K562 (cell line): ENCODE measurements at regions not wholly inside any gene's neighbourhood (a gene's known extent, or its start where the extent isn't known, plus 50 kb on each side); places are given as distances from the start of the nearest gene placed in this dataset.

ENCODE experiments used
- ATF7 ChIP-seq: fragments of 450-650 bp; IDR thresholded peaks from 2 replicates; pipeline ENCODE4 v1.7.1; 2014; ENCODE audit warnings: mild to moderate bottlenecking, moderate library complexity
- CBFB ChIP-seq: sonication (generic); formaldehyde crosslinking; IDR thresholded peaks from 2 replicates; pipeline ENCODE4 v1.4.0; 2020; ENCODE audit warnings: mild to moderate bottlenecking, missing genetic modification reagents
- CHD1 ChIP-seq: fragments of 200-600 bp; sonication (generic); IDR thresholded peaks from one replicate; pipeline ENCODE4 v1.6.1; 2012; ENCODE audit warnings: mild to moderate bottlenecking, moderate library complexity, low read length, inconsistent platforms
- ERF ChIP-seq: fragments of 450-650 bp; formaldehyde crosslinking; IDR thresholded peaks from 2 replicates; pipeline ENCODE4 v1.4.0; 2020; ENCODE audit warnings: mild to moderate bottlenecking, mixed read lengths
- FOXK2 ChIP-seq, 2 experiments: fragments of 450-650 bp; IDR thresholded peaks in 1 of 2; conservative IDR thresholded peaks in 1 of 2; 2 replicates each; pipeline ENCODE4 v1.6.1; 2016; ENCODE audit warnings: low read depth in 2 of 2, mild to moderate bottlenecking in 1 of 2
- HDAC3 ChIP-seq: fragments of 450-650 bp; IDR thresholded peaks from 2 replicates; pipeline ENCODE4 v1.6.1; 2018; ENCODE audit warnings: borderline replicate concordance, mild to moderate bottlenecking, moderate library complexity; ENCODE audit not compliant: partially characterized antibody
- HMGXB4 ChIP-seq: sonication (generic); formaldehyde crosslinking; IDR thresholded peaks from 2 replicates; pipeline ENCODE4 v1.8.1; 2023; ENCODE audit warnings: mild to moderate bottlenecking, missing genetic modification reagents
- HOMEZ ChIP-seq: fragments of 250-450 bp; sonication (Bioruptor Pico); IDR thresholded peaks from 2 replicates; pipeline ENCODE4 v1.4.0; 2020; ENCODE audit warnings: mild to moderate bottlenecking, moderate library complexity
- JUN ChIP-seq, 2 experiments: sonication (generic) in 1 of 2; formaldehyde crosslinking in 1 of 2; IDR thresholded peaks; 2 replicates each; pipeline versions ENCODE4 v1.6.1 to v1.8.0; 2012 to 2022; ENCODE audit warnings: borderline replicate concordance in 2 of 2, mild to moderate bottlenecking in 2 of 2, improper control_type of control experiment in 1 of 2, low read depth in 1 of 2, low read length in 1 of 2, missing genetic modification reagents in 1 of 2
- KDM2B ChIP-seq: fragments of 250-450 bp; sonication (Bioruptor Pico); IDR thresholded peaks from 2 replicates; pipeline ENCODE4 v1.8.0; 2021; ENCODE audit warnings: mild to moderate bottlenecking, moderate library complexity
- L3MBTL2 ChIP-seq: fragments of 450-650 bp; IDR thresholded peaks from 2 replicates; pipeline ENCODE4 v1.6.1; 2016; ENCODE audit warnings: mild to moderate bottlenecking, moderate library complexity
- MCM5 ChIP-seq: fragments of 450-650 bp; IDR thresholded peaks from 2 replicates; pipeline ENCODE4 v1.6.1; 2016; ENCODE audit warnings: low read depth
- MEIS2 ChIP-seq: fragments of 450-650 bp; IDR thresholded peaks from 2 replicates; pipeline ENCODE4 v1.6.1; 2014; ENCODE audit warnings: mild to moderate bottlenecking; ENCODE audit not compliant: partially characterized antibody
- NCOA2 ChIP-seq, 2 experiments: fragments of 450-650 bp; IDR thresholded peaks; 2 replicates each; pipeline ENCODE4 v1.6.1; 2018; ENCODE audit warnings: mild to moderate bottlenecking in 2 of 2, moderate library complexity in 1 of 2; ENCODE audit not compliant: partially characterized antibody in 2 of 2
- NELFE ChIP-seq: IDR thresholded peaks from 2 replicates; pipeline ENCODE4 v1.6.1; 2011; ENCODE audit warnings: mild to moderate bottlenecking; ENCODE audit not compliant: insufficient read depth, insufficient read length
- NFATC3 ChIP-seq: fragments of 450-650 bp; IDR thresholded peaks from 2 replicates; pipeline ENCODE4 v1.6.1; 2017; ENCODE audit warnings: mild to moderate bottlenecking
- PML ChIP-seq: IDR thresholded peaks from 2 replicates; pipeline ENCODE4 v1.6.1; 2012; ENCODE audit warnings: low read length, inconsistent platforms
- PTRF ChIP-seq: fragments of 450-650 bp; IDR thresholded peaks from 2 replicates; pipeline ENCODE4 v1.6.1; 2016; ENCODE audit warnings: mild to moderate bottlenecking, missing genetic modification characterization, missing compliant biosample characterization
- RAD21 ChIP-seq, 2 experiments: fragments of 250-450 bp in 1 of 2; fragments of 450-650 bp in 1 of 2; sonication (Bioruptor Pico) in 1 of 2; formaldehyde crosslinking in 1 of 2; IDR thresholded peaks in 1 of 2; conservative IDR thresholded peaks in 1 of 2; 2 replicates each; pipeline versions ENCODE4 v1.4.0 to v1.8.0; 2020 to 2022; ENCODE audit warnings: mild to moderate bottlenecking in 2 of 2, moderate library complexity in 1 of 2
- SLC30A9 ChIP-seq: fragments of 250-450 bp; sonication (Bioruptor Pico); IDR thresholded peaks from 2 replicates; pipeline ENCODE4 v1.8.0; 2022; ENCODE audit warnings: mild to moderate bottlenecking, moderate library complexity
- SREBF1 ChIP-seq: fragments of 150-350 bp; IDR thresholded peaks from 2 replicates; pipeline ENCODE4 v1.6.1; 2014; ENCODE audit warnings: antibody characterized with exemption, low read depth, low read length, borderline replicate concordance
- ZNF274 ChIP-seq: IDR thresholded peaks from 2 replicates; pipeline ENCODE4 v1.6.1; 2011; ENCODE audit warnings: low read depth, mild to moderate bottlenecking, low read length, moderate library complexity, borderline replicate concordance
- ZNF324 ChIP-seq: fragments of 250-450 bp; sonication (Bioruptor Pico); IDR thresholded peaks from 2 replicates; pipeline ENCODE4 v1.4.0; 2020; ENCODE audit warnings: mild to moderate bottlenecking
- ZNF586 ChIP-seq: fragments of 450-650 bp; formaldehyde crosslinking; conservative IDR thresholded peaks from 2 replicates; pipeline ENCODE4 v1.4.0; 2020; ENCODE audit warnings: mild to moderate bottlenecking, moderate library complexity
- ZNF76 ChIP-seq: fragments of 250-450 bp; sonication (Bioruptor Pico); IDR thresholded peaks from 2 replicates; pipeline ENCODE4 v1.4.0; 2020; ENCODE audit warnings: mild to moderate bottlenecking, moderate library complexity, borderline replicate concordance
- ZNF780A ChIP-seq: fragments of 250-450 bp; sonication (Bioruptor Pico); IDR thresholded peaks from 2 replicates; pipeline ENCODE4 v1.5.0; 2021; ENCODE audit warnings: mild to moderate bottlenecking
- TF ChIP-seq, protein P1 (sequence below): fragments of 250-450 bp; sonication (Bioruptor Pico); IDR thresholded peaks from 2 replicates; pipeline ENCODE4 v1.4.0; 2020; ENCODE audit warnings: borderline replicate concordance

GRCh38 chr9:26779062-26779461 lies 113.5 kb downstream of the CAAP1 start (continued):
- TF ChIP-seq JUN (IDR thresholded peaks at IDR 0.05; ENCODE audit: borderline replicate concordance, low read depth, low read length) (0 out of 2 replicates have a peak, but pooled peaks have one; percentile 10), JUN (CRISPR knock-in tag; IDR thresholded peaks at IDR 0.05; ENCODE audit: borderline replicate concordance) (no peak), RAD21 (CRISPR knock-in tag; conservative IDR thresholded peaks at IDR 0.05 in 1 of 2, IDR thresholded peaks at IDR 0.05 in 1 of 2) (no peak), HMGXB4 (no peak), ERF (CRISPR knock-in tag) (no peak), ZNF324 (CRISPR knock-in tag) (no peak), HOMEZ (CRISPR knock-in tag) (no peak), ATF7 (0 out of 2 replicates have a peak, but pooled peaks have one; percentile 19), CBFB (CRISPR knock-in tag) (no peak), ZNF76 (no peak), ZNF274 (no peak), SREBF1 (no peak), ZNF780A (CRISPR knock-in tag) (no peak), NELFE (no peak), CHD1 (no peak), NCOA2 (IDR thresholded peaks at IDR 0.05; ENCODE audit: partially characterized antibody in 2 of 2) (no peak), PTRF (tag) (no peak), KDM2B (CRISPR knock-in tag) (no peak), PML (no peak), MCM5 (no peak), FOXK2 (conservative IDR thresholded peaks at IDR 0.05 in 1 of 2, IDR thresholded peaks at IDR 0.05 in 1 of 2; ENCODE audit: low read depth in 2 of 2) (no peak), L3MBTL2 (no peak), SLC30A9 (no peak), HDAC3 (no peak), NFATC3 (no peak), MEIS2 (peak; percentile 89), ZNF586 (CRISPR knock-in tag) (no peak)
- TF ChIP-seq, protein P1, sequence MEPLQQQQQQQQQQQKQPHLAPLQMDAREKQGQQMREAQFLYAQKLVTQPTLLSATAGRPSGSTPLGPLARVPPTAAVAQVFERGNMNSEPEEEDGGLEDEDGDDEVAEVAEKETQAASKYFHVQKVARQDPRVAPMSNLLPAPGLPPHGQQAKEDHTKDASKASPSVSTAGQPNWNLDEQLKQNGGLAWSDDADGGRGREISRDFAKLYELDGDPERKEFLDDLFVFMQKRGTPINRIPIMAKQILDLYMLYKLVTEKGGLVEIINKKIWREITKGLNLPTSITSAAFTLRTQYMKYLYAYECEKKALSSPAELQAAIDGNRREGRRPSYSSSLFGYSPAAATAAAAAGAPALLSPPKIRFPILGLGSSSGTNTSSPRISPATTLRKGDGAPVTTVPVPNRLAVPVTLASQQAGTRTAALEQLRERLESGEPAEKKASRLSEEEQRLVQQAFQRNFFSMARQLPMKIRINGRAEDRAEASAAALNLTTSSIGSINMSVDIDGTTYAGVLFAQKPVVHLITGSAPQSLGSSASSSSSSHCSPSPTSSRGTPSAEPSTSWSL (CRISPR knock-in tag) = no peak
